ENCODE measurements at regions not wholly inside any gene's neighbourhood (a gene's known extent, or its start where the extent isn't known, plus 50 kb on each side); places are given as distances from the start of the nearest gene placed in this dataset.
"Not testable (repeated sequence)": the region's sequence is repeated elsewhere in the genome, so short reads cannot be mapped to it uniquely, and the experiment has no call there.

DNA sequence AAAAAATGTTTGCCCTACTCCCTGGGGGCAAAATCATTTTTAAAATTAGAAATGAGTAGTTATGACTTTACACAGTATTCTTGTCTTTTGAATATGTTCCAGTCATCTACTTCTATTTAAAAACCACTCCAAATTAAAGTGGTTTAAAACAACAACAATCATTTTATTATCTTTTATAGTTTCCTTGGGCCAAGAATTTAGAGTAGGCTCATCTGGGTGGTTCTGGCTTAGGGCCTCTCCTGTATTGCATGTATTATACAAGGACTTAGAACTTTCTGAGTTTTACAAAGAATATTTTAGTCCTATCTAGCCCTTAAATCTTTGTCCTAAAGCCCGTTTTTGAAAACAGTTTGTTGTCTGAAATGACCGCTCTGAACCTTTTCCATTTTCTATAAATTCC is 132.5 kb upstream of the INTU start:
- DNase-seq = no peak
- in situ Hi-C loops (cut with MboI; ENCODE audit: low pct_unique_long_range_greater_than_20kb, low sequenced_read_pairs) = no loop called here

DNA sequence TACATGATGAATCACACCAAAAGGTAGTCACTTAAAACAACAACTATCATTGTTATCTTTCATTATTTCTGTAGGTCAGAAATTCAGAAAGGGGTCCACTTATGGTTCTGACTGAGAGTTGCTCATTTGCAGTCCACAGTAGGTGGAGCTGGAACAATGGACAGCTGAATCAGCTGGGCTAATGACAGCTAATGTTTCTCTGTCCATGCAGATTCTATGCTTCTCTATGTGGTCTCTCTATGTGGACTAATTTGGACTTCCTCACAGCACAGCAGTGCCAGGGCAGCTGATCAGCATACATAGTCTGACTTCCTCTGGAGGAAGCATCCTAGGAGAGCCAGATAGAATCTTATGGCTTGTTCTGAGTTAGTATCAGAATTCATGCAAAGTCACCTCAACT is 131.7 kb upstream of the INTU start:
- in situ Hi-C loops (cut with MboI; ENCODE audit: low pct_unique_long_range_greater_than_20kb, low sequenced_read_pairs) = no loop called here
- DNase-seq = no peak

- in situ Hi-C loops (cut with MboI; ENCODE audit: low pct_unique_long_range_greater_than_20kb, low sequenced_read_pairs) = no loop called here
- DNase-seq = no peak
Observed at GRCh38 chr4:127503111-127503510, 129.6 kb upstream of the INTU start.

GRCh38 chr4:127505203-127505602 is 127.6 kb upstream of the INTU start:
- in situ Hi-C loops (cut with MboI; ENCODE audit: low pct_unique_long_range_greater_than_20kb, low sequenced_read_pairs) = no loop called here
- DNase-seq = no peak

GRCh38 chr4:127506283-127506682 is 126.5 kb upstream of the INTU start:
- DNase-seq = no peak
- in situ Hi-C loops (cut with MboI; ENCODE audit: low pct_unique_long_range_greater_than_20kb, low sequenced_read_pairs) = no loop called here

DNA sequence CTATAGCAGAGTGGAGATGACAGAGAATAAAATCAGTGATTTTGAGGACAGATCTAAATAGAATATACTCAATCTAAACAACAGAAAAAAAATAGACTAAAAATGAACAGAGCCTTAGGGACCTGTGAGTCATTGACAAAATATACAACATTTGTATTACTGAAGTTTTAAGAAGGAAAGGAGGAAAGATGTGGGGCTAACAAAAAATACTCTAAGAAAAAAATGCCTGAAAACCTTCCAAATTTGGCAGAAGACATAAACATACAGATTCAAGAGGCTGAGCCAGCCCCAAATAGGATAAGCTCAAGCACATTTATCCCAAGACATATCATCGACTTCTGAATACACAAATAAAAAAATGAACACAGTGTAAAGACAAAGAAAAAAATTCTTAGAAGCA is 123.6 kb upstream of the INTU start:
- in situ Hi-C loops (cut with MboI; ENCODE audit: low pct_unique_long_range_greater_than_20kb, low sequenced_read_pairs) = no loop called here
- DNase-seq = no peak

GRCh38 chr4:127512672-127513071 is 120.1 kb upstream of the INTU start:
- in situ Hi-C loops (cut with MboI; ENCODE audit: low pct_unique_long_range_greater_than_20kb, low sequenced_read_pairs) = not testable (repeated sequence)

GRCh38 chr4:127515259-127515658 is 117.5 kb upstream of the INTU start:
- in situ Hi-C loops (cut with MboI; ENCODE audit: low pct_unique_long_range_greater_than_20kb, low sequenced_read_pairs); DNase-seq: not testable (repeated sequence)

More at GRCh38 chr4:127512672-127513071, 120.1 kb upstream of the INTU start:
- not testable (repeated sequence) for DNase-seq

GRCh38 chr4:127518046-127518445 is 114.7 kb upstream of the INTU start:
- no peak for DNase-seq
- in situ Hi-C loops (cut with MboI; ENCODE audit: low pct_unique_long_range_greater_than_20kb, low sequenced_read_pairs) = no loop called here

DNA sequence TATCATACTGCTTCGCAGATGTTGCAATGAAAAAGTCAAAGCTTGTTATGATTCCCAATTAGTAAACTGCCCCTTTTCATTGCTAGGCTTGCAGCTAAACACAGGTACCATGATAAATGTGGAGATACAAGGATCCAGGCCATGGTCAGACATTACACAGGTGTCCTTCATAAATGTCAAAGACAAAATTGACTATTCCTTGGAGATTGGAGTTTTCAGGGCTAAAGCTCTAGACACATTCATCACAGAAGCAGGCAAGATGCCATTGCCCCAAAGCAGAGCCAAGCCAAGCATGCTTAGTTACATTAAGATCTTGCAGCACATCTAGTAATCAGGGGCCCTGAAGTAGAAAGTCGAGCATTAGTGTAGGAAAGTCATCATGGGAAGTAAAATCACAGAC is 111.3 kb upstream of the INTU start:
- in situ Hi-C loops (cut with MboI; ENCODE audit: low pct_unique_long_range_greater_than_20kb, low sequenced_read_pairs) = no loop called here
- no peak for DNase-seq

- in situ Hi-C loops (cut with MboI; ENCODE audit: low pct_unique_long_range_greater_than_20kb, low sequenced_read_pairs) = no loop called here
- no peak for DNase-seq
Observed at GRCh38 chr4:127523369-127523768, 109.4 kb upstream of the INTU start.

DNA sequence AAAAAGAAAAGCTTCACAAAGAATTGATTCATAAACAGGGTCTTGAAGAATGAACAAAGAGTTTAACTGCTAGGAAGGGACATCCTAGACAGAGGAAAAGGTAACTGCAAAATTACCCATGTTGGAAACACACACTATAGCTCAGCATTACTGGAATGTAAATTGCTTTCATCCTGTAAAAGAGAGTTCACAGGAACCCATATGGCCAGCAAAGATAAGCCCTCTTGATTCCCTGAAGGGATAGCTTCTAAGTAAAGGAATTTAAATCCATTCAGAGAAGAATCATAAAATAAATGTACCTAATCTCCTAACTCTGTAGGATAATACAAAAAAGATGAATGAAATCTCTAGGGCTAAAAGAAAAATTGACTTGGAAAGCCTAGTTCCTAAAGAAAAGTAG is 107.1 kb upstream of the INTU start:
- in situ Hi-C loops (cut with MboI; ENCODE audit: low pct_unique_long_range_greater_than_20kb, low sequenced_read_pairs) = no loop called here
- DNase-seq = no peak

DNA sequence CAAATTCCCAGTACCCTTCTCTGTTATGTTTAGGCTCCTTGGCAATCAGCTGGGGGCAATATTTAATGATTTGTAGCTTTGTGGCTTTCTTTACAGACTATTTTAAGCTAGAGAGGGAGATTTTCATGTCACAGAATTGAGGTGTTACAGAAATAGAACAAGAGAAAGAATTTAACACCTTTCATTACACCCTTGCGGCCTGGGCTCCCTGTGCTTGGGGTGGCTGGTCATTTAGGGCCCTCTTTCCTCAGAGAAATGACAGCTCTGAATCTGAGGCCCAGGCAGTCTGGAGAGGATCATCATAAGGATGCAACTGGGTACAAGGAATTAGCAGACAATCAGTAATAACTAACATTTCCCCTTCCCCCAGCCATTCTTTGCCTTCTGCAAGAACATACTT is 104.5 kb upstream of the INTU start:
- no peak for DNase-seq

DNA sequence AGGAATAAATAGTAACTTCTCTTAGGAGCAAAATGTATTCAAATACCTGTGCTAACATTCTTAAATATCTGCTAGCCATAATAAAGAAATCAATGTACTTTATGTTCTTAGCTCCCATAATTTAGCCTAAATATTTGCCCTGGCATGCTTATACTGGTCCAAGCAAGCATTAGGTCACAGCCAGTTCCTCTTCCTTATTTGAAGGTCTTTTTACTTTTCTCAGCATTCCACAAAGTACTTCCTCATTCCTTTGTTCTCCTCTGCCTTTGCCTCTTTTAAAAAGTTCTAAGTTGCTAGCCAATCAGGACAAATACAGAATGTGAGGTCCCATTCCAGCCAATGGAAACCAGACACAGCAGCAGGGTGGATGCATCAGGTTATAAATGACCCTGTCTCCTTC is 102.9 kb upstream of the INTU start:
- peak; percentile 43 for DNase-seq
- in situ Hi-C loops (cut with MboI; ENCODE audit: low pct_unique_long_range_greater_than_20kb, low sequenced_read_pairs) = not testable (repeated sequence)

More for the DNA sequence above, 104.5 kb upstream of the INTU start:
- in situ Hi-C loops (cut with MboI; ENCODE audit: low pct_unique_long_range_greater_than_20kb, low sequenced_read_pairs) = no loop called here

- in situ Hi-C loops (cut with MboI; ENCODE audit: low pct_unique_long_range_greater_than_20kb, low sequenced_read_pairs) = no loop called here
- no peak for DNase-seq
Observed at GRCh38 chr4:127533028-127533700, 99.6 kb upstream of the INTU start.

DNA sequence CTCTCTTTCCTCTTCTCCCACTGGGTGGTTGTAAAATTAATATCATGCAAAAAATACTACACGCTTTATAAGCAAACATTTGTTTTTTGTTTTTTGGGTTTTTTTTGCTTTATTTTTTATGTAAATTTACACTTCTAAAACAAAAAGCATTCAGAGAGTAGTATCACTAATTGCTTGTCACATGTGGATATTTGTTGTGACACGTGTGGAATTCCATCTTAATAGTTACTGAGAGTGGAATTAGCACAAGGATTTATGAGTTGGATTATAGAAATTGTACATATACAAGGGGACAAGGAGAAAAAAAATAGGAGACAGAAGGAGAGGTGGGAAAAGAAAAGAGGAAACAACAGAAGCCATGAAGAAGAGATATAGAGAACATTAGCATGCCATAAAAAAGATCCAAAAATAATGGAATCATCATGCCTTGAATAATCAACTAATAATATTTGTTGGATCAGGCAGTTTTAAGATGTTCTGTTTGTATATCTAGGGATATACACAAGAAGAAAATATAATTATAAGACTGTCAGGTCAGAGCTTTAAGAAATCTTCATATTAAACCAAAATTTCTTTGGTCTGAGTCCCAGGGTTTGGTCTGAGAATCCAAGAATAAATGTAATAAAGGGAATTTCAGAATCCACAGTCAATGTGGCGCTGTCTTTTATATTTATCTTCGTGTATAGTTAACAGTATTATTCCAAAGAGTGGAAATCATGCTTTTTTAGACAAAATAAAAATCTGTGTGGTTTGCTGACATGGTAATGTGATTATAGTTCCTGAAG is 98.5 kb upstream of the INTU start:
- in situ Hi-C loops (cut with MboI; ENCODE audit: low pct_unique_long_range_greater_than_20kb, low sequenced_read_pairs) = no loop called here
- DNase-seq = no peak

GRCh38 chr4:127538016-127538415 is 94.7 kb upstream of the INTU start:
- in situ Hi-C loops (cut with MboI; ENCODE audit: low pct_unique_long_range_greater_than_20kb, low sequenced_read_pairs) = no loop called here
- no peak for DNase-seq

- in situ Hi-C loops (cut with MboI; ENCODE audit: low pct_unique_long_range_greater_than_20kb, low sequenced_read_pairs) = no loop called here
- DNase-seq = no peak
Observed at GRCh38 chr4:127540497-127541025, 92.2 kb upstream of the INTU start.

- in situ Hi-C loops (cut with MboI; ENCODE audit: low pct_unique_long_range_greater_than_20kb, low sequenced_read_pairs) = no loop called here
- no peak for DNase-seq
Observed at GRCh38 chr4:127545271-127545670, 87.5 kb upstream of the INTU start.
